RPMI7951 (cell line): ENCODE measurements at regions not wholly inside any gene's neighbourhood (a gene's known extent, or its start where the extent isn't known, plus 50 kb on each side); places are given as distances from the start of the nearest gene placed in this dataset.
A peak's percentile ranks its signal among the peaks of the same experiment; 100 is the strongest.

Experiments
- DNase-seq: peaks from one replicate; pipeline ENCODE4 v3.0.0-alpha.2; 2012; ENCODE audit warnings: low read depth

GRCh38 chr19:30152510-30153291, 210.7 kb downstream of the URI1 start:
- no peak for DNase-seq

GRCh38 chr19:30153326-30154210, 211.5 kb downstream of the URI1 start:
- no peak for DNase-seq

- DNase-seq: no peak
Observed at GRCh38 chr19:30154410-30154809, 212.4 kb downstream of the URI1 start.

GRCh38 chr19:30155381-30156200, 213.6 kb downstream of the URI1 start:
- no peak for DNase-seq

- DNase-seq: no peak
Observed at GRCh38 chr19:30156646-30157045, 214.6 kb downstream of the URI1 start.

- no peak for DNase-seq
Observed at GRCh38 chr19:30158067-30158892, 213.9 kb upstream of the ZNF536 start.

- DNase-seq: no peak
Observed at GRCh38 chr19:30158893-30159245, 213.3 kb upstream of the ZNF536 start.

GRCh38 chr19:30159636-30160035, 212.5 kb upstream of the ZNF536 start:
- no peak for DNase-seq

GRCh38 chr19:30160426-30160825, 211.8 kb upstream of the ZNF536 start:
- no peak for DNase-seq

- DNase-seq: no peak
Observed at GRCh38 chr19:30161021-30161655, 211.0 kb upstream of the ZNF536 start.

GRCh38 chr19:30161770-30162169, 210.4 kb upstream of the ZNF536 start:
- no peak for DNase-seq

- no peak for DNase-seq
Observed at GRCh38 chr19:30162718-30163117, 209.5 kb upstream of the ZNF536 start.

GRCh38 chr19:30163663-30164062, 208.5 kb upstream of the ZNF536 start:
- peak; percentile 18 for DNase-seq

- DNase-seq: no peak
Observed at GRCh38 chr19:30165228-30165813, 206.9 kb upstream of the ZNF536 start.

GRCh38 chr19:30167206-30167868, 204.8 kb upstream of the ZNF536 start:
- DNase-seq: no peak

- no peak for DNase-seq
Observed at GRCh38 chr19:30167976-30168635, 204.1 kb upstream of the ZNF536 start.

GRCh38 chr19:30168760-30169159, 203.4 kb upstream of the ZNF536 start:
- DNase-seq: no peak

GRCh38 chr19:30169196-30169900, 202.8 kb upstream of the ZNF536 start:
- no peak for DNase-seq

- DNase-seq: no peak
Observed at GRCh38 chr19:30170081-30170480, 202.1 kb upstream of the ZNF536 start.
